Fibroblast of lung (primary cell): ENCODE measurements at regions not wholly inside any gene's neighbourhood (a gene's known extent, or its start where the extent isn't known, plus 50 kb on each side); places are given as distances from the start of the nearest gene placed in this dataset.

Experiments used
- DNase-seq, 2 donors: peaks; one replicate each; pipeline versions ENCODE4 v3.0.0 to v3.0.0-alpha.2; 2010; ENCODE audit warnings: low read depth in 2 of 2
- H2AFZ ChIP-seq: 2 replicates; pipeline ENCODE4 v1.5.1; 2012; ENCODE audit warnings: low read length, control low read depth, inconsistent platforms
- H3K27ac ChIP-seq: 2 replicates; pipeline ENCODE4 v1.5.1; 2011; ENCODE audit warnings: low read length, control low read depth; ENCODE audit not compliant: insufficient read depth
- H3K27me3 ChIP-seq: 2 replicates; pipeline ENCODE4 v1.5.1; 2011; ENCODE audit warnings: mild to moderate bottlenecking, low read length; ENCODE audit not compliant: control insufficient read depth, insufficient read depth
- H3K36me3 ChIP-seq: 2 replicates; pipeline ENCODE4 v1.5.1; 2011; ENCODE audit warnings: low read length; ENCODE audit not compliant: control insufficient read depth, insufficient read depth
- H3K4me1 ChIP-seq: 2 replicates; pipeline ENCODE4 v1.5.1; 2011; ENCODE audit warnings: low read length; ENCODE audit not compliant: control insufficient read depth, insufficient read depth; ENCODE audit errors: extremely low read depth
- H3K4me2 ChIP-seq: 2 replicates; pipeline ENCODE4 v1.5.1; 2011; ENCODE audit warnings: low read length, control low read depth; ENCODE audit not compliant: insufficient read depth; ENCODE audit errors: extremely low read depth
- H3K4me3 ChIP-seq, 4 experiments: fragments of 200-600 bp in 1 of 4; sonication (generic) in 1 of 4; replicated peaks in 1 of 4; 2 replicates each; pipeline ENCODE4 v1.5.1; 2011 to 2016; ENCODE audit warnings: low read length in 4 of 4, low read depth in 3 of 4, mild to moderate bottlenecking in 3 of 4, control low read depth in 2 of 4, inconsistent platforms in 1 of 4, mixed read lengths in 1 of 4; ENCODE audit not compliant: insufficient read depth in 1 of 4; ENCODE audit errors: control extremely low read depth in 1 of 4
- H3K79me2 ChIP-seq: 2 replicates; pipeline ENCODE4 v1.5.1; 2012; ENCODE audit warnings: mild to moderate bottlenecking, low read length, inconsistent platforms; ENCODE audit not compliant: control insufficient read depth, insufficient read depth
- H3K9ac ChIP-seq: 2 replicates; pipeline ENCODE4 v1.5.1; 2011; ENCODE audit warnings: mild to moderate bottlenecking, low read length, control low read depth; ENCODE audit not compliant: insufficient read depth
- H3K9me3 ChIP-seq: 2 replicates; pipeline ENCODE4 v1.5.1; 2012; ENCODE audit warnings: low read depth, low read length; ENCODE audit not compliant: control insufficient read depth, insufficient read depth
- H4K20me1 ChIP-seq: 2 replicates; pipeline ENCODE4 v1.5.1; 2011; ENCODE audit warnings: low read length; ENCODE audit not compliant: control insufficient read depth, insufficient read depth; ENCODE audit errors: extremely low read depth
- EZH2 ChIP-seq: IDR thresholded peaks from 2 replicates; pipeline ENCODE4 v1.5.1; 2012; ENCODE audit warnings: low read length, control low read depth, mild to moderate bottlenecking; ENCODE audit errors: missing control alignments
- TF ChIP-seq, protein P1 (sequence below), 2 donors: IDR thresholded peaks in 1 of 2; conservative IDR thresholded peaks in 1 of 2; 1 replicate in 1 of 2; 2 replicates in 1 of 2; pipeline ENCODE4 v1.5.1; 2011 to 2012; ENCODE audit warnings: low read length in 2 of 2, control low read depth in 1 of 2, inconsistent platforms in 1 of 2, low read depth in 1 of 2, mild to moderate bottlenecking in 1 of 2

- Histone ChIP-seq H3K36me3 (no peaks in the 10 kb centered on the region), H3K4me2 (no peak overlapping the region), H3K9me3 (no peaks in the 10 kb centered on the region), H3K27me3 (no peaks in the 10 kb centered on the region), H3K79me2 (no peaks in the 10 kb centered on the region), H4K20me1 (no peaks in the 10 kb centered on the region), H3K4me3 (no peak overlapping the region), H3K27ac (no peak overlapping the region), H3K9ac (no peak overlapping the region), H3K4me1 (no peaks in the 10 kb centered on the region), H2AFZ (no peak overlapping the region)
- TF ChIP-seq, protein P1, sequence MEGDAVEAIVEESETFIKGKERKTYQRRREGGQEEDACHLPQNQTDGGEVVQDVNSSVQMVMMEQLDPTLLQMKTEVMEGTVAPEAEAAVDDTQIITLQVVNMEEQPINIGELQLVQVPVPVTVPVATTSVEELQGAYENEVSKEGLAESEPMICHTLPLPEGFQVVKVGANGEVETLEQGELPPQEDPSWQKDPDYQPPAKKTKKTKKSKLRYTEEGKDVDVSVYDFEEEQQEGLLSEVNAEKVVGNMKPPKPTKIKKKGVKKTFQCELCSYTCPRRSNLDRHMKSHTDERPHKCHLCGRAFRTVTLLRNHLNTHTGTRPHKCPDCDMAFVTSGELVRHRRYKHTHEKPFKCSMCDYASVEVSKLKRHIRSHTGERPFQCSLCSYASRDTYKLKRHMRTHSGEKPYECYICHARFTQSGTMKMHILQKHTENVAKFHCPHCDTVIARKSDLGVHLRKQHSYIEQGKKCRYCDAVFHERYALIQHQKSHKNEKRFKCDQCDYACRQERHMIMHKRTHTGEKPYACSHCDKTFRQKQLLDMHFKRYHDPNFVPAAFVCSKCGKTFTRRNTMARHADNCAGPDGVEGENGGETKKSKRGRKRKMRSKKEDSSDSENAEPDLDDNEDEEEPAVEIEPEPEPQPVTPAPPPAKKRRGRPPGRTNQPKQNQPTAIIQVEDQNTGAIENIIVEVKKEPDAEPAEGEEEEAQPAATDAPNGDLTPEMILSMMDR (conservative IDR thresholded peaks at IDR 0.05 in 1 of 2, IDR thresholded peaks at IDR 0.05 in 1 of 2; ENCODE audit: low read depth in 1 of 2, low read length in 2 of 2): no peak
- no peak for TF ChIP-seq EZH2
- no peak for DNase-seq
Observed at GRCh38 chr6:48177786-48178185, 66.8 kb upstream of the PTCHD4 start.

GRCh38 chr6:48176645-48177308 lies 65.8 kb upstream of the PTCHD4 start:
- H3K9me3 ChIP-seq: no peaks in the 10 kb centered on the region
- no peak for DNase-seq

GRCh38 chr6:48169635-48170034 lies 58.6 kb upstream of the PTCHD4 start:
- Histone ChIP-seq H3K27me3 (no peaks in the 10 kb centered on the region), H4K20me1 (no peaks in the 10 kb centered on the region), H3K27ac (no peak overlapping the region), H3K4me2 (no peak overlapping the region), H2AFZ (no peak overlapping the region), H3K9ac (no peak overlapping the region), H3K9me3 (no peaks in the 10 kb centered on the region), H3K4me3 (no peak overlapping the region), H3K79me2 (no peaks in the 10 kb centered on the region), H3K36me3 (no peaks in the 10 kb centered on the region), H3K4me1 (no peaks in the 10 kb centered on the region)
- no peak for DNase-seq
- no peak for TF ChIP-seq EZH2
- TF ChIP-seq, protein P1 (conservative IDR thresholded peaks at IDR 0.05 in 1 of 2, IDR thresholded peaks at IDR 0.05 in 1 of 2; ENCODE audit: low read depth in 1 of 2, low read length in 2 of 2): no peak

More at GRCh38 chr6:48176645-48177308, 65.8 kb upstream of the PTCHD4 start:
- no peak overlapping the region for H3K9ac ChIP-seq
- no peak overlapping the region for H3K4me3 ChIP-seq
- no peak overlapping the region for H3K27ac ChIP-seq
- H3K79me2 ChIP-seq: no peaks in the 10 kb centered on the region
- H3K4me1 ChIP-seq: no peaks in the 10 kb centered on the region
- no peaks in the 10 kb centered on the region for H3K36me3 ChIP-seq
- no peaks in the 10 kb centered on the region for H4K20me1 ChIP-seq
- no peak for TF ChIP-seq EZH2
- TF ChIP-seq, protein P1 (conservative IDR thresholded peaks at IDR 0.05 in 1 of 2, IDR thresholded peaks at IDR 0.05 in 1 of 2; ENCODE audit: low read depth in 1 of 2, low read length in 2 of 2): no peak
- no peaks in the 10 kb centered on the region for H3K27me3 ChIP-seq
- no peak overlapping the region for H2AFZ ChIP-seq
- H3K4me2 ChIP-seq: no peak overlapping the region
